ENCODE measurements at regions not wholly inside any gene's neighbourhood (a gene's known extent, or its start where the extent isn't known, plus 50 kb on each side); places are given as distances from the start of the nearest gene placed in this dataset.
"Not testable (repeated sequence)": the region's sequence is repeated elsewhere in the genome, so short reads cannot be mapped to it uniquely, and the experiment has no call there.

DNA sequence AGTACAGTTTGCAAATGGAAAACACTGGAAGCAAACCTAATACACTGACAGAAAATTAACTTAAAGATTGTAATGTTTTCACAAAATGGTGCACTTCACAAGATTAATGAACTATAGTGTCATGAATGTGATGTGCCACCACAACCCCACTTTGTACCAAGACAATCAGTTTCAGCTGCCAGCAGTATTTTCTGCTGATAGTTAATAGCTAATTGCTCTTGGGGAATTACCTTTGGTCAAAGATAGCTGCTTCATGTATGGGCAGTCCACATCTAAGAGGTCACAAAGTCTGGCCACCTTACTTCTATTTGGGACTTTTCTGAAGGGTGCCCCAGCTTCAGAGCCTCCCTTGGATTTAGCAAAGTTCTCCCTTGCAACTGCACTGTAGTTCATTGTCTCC is 254.0 kb downstream of the CALCRL start:
- Histone ChIP-seq H3K4me3 (no peak overlapping the region), H3K36me3 (no peaks in the 10 kb centered on the region), H3K4me1 (peaks cover 0 to 6% (median 0%) of the 10 kb centered on the region in 3 donors), H3K27ac (no peak overlapping the region), H3K9me3 (no peaks in the 10 kb centered on the region), H3K27me3 (no peaks in the 10 kb centered on the region)
- TF ChIP-seq POLR2A (IDR thresholded peaks at IDR 0.05), result no peak
- TF ChIP-seq, protein P1, sequence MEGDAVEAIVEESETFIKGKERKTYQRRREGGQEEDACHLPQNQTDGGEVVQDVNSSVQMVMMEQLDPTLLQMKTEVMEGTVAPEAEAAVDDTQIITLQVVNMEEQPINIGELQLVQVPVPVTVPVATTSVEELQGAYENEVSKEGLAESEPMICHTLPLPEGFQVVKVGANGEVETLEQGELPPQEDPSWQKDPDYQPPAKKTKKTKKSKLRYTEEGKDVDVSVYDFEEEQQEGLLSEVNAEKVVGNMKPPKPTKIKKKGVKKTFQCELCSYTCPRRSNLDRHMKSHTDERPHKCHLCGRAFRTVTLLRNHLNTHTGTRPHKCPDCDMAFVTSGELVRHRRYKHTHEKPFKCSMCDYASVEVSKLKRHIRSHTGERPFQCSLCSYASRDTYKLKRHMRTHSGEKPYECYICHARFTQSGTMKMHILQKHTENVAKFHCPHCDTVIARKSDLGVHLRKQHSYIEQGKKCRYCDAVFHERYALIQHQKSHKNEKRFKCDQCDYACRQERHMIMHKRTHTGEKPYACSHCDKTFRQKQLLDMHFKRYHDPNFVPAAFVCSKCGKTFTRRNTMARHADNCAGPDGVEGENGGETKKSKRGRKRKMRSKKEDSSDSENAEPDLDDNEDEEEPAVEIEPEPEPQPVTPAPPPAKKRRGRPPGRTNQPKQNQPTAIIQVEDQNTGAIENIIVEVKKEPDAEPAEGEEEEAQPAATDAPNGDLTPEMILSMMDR (IDR thresholded peaks at IDR 0.05), result no peak
- intact Hi-C loops (cut with DNase I), result no loop called here
- no peak for DNase-seq

- no peaks in the 10 kb centered on the region for H3K36me3 ChIP-seq
- no peaks in the 10 kb centered on the region for H3K27me3 ChIP-seq
- no peak overlapping the region for H3K27ac ChIP-seq
- TF ChIP-seq POLR2A (IDR thresholded peaks at IDR 0.05), result no peak
- TF ChIP-seq, protein P1 (IDR thresholded peaks at IDR 0.05), result no peak
- no peak for DNase-seq
- H3K4me3 ChIP-seq, result no peak overlapping the region
- H3K4me1 ChIP-seq, result peaks cover 0 to 24% (median 3%) of the 10 kb centered on the region in 3 donors
- intact Hi-C loops (cut with DNase I), result no loop called here
- no peaks in the 10 kb centered on the region for H3K9me3 ChIP-seq
- 53 to 60% methylated on average over 4 of the region's 4 CpGs for WGBS, 2 donors
Observed at GRCh38 chr2:187188783-187189631, 259.0 kb downstream of the CALCRL start.

GRCh38 chr2:187187519-187187918 is 260.5 kb downstream of the CALCRL start:
- no peaks in the 10 kb centered on the region for H3K36me3 ChIP-seq
- no peak for DNase-seq
- H3K4me1 ChIP-seq, result peaks cover 0 to 24% (median 3%) of the 10 kb centered on the region in 3 donors
- H3K27me3 ChIP-seq, result no peaks in the 10 kb centered on the region
- H3K27ac ChIP-seq, result no peak overlapping the region
- H3K9me3 ChIP-seq, result peaks cover 0 to 8% (median 0%) of the 10 kb centered on the region in 3 donors
- intact Hi-C loops (cut with DNase I), result no loop called here
- no peak overlapping the region for H3K4me3 ChIP-seq
- no peak for TF ChIP-seq POLR2A (IDR thresholded peaks at IDR 0.05)
- TF ChIP-seq, protein P1 (IDR thresholded peaks at IDR 0.05), result no peak

- no peak for TF ChIP-seq POLR2A (IDR thresholded peaks at IDR 0.05)
- TF ChIP-seq, protein P1 (IDR thresholded peaks at IDR 0.05), result no peak
- WGBS, 2 donors, result 90% methylated on average over 2 to 3 of the region's 3 CpGs
Observed at GRCh38 chr2:187180529-187180928, 267.5 kb downstream of the CALCRL start.

DNA sequence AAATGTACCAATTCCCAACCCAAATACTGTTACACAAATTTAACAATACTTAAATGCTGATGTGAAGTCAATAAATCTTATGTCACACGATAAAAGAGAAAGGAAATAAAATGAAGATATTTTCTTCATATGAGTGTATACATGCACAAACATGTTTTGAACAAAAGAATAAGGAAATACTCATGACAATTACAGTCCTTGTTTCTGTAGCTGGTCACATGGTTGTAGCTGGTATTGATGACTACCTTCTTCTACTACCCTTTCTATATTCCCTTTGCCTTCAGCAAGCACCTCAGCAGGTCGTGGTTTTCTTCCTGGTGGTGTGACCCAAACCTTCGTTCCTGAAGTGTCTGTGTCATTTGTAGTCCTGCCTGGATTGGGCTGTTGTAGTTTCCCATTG is 269.2 kb downstream of the CALCRL start:
- intact Hi-C loops (cut with DNase I); H3K4me3 ChIP-seq; H3K27ac ChIP-seq; H3K4me1 ChIP-seq; DNase-seq; H3K36me3 ChIP-seq; H3K27me3 ChIP-seq: not testable (repeated sequence)
- 36 to 65% methylated on average over 3 of the region's 3 CpGs for WGBS, 2 donors
- H3K9me3 ChIP-seq, result peaks cover 0 to 13% (median 0%) of the 10 kb centered on the region in 3 donors

More at GRCh38 chr2:187180529-187180928, 267.5 kb downstream of the CALCRL start:
- H3K27me3 ChIP-seq, result no peaks in the 10 kb centered on the region
- H3K4me3 ChIP-seq, result no peak overlapping the region
- no peaks in the 10 kb centered on the region for H3K36me3 ChIP-seq
- H3K27ac ChIP-seq, result no peak overlapping the region
- H3K4me1 ChIP-seq, result peaks cover 0 to 10% (median 0%) of the 10 kb centered on the region in 3 donors
- intact Hi-C loops (cut with DNase I), result no loop called here
- H3K9me3 ChIP-seq, result peaks cover 0 to 13% (median 0%) of the 10 kb centered on the region in 3 donors
- no peak for DNase-seq
